DOHH2 (cell line): ENCODE measurements at regions not wholly inside any gene's neighbourhood (a gene's known extent, or its start where the extent isn't known, plus 50 kb on each side); places are given as distances from the start of the nearest gene placed in this dataset.

Experiments
- CTCF ChIP-seq: fragments of 200-600 bp; sonication (generic); IDR thresholded peaks from one replicate; pipeline ENCODE4 v1.5.1; 2014; ENCODE audit warnings: antibody characterized with exemption, mild to moderate bottlenecking, low read depth, low read length; ENCODE audit not compliant: poor library complexity, severe bottlenecking
- EZH2phosphoT487 ChIP-seq: fragments of 200-600 bp; sonication (generic); IDR thresholded peaks from 2 replicates; pipeline ENCODE4 v1.6.1; 2017; ENCODE audit warnings: borderline replicate concordance, mild to moderate bottlenecking, antibody characterized with exemption, low read length, moderate library complexity, mixed read lengths

- TF ChIP-seq CTCF (no peak), EZH2phosphoT487 (no peak)
Measured at GRCh38 chr1:96334236-96334557, 387.4 kb upstream of the PTBP2 start.
